NT2/D1 (cell line): ENCODE measurements at regions not wholly inside any gene's neighbourhood (a gene's known extent, or its start where the extent isn't known, plus 50 kb on each side); places are given as distances from the start of the nearest gene placed in this dataset.

ENCODE experiments used
- DNase-seq: peaks from one replicate; pipeline ENCODE4 v3.0.0-alpha.2; 2011; ENCODE audit warnings: low read depth, low spot score
- H3K27me3 ChIP-seq: 2 replicates; pipeline ENCODE4 v1.6.0; 2011; ENCODE audit warnings: mild to moderate bottlenecking; ENCODE audit not compliant: insufficient read length, insufficient read depth
- H3K36me3 ChIP-seq: 2 replicates; pipeline ENCODE4 v1.6.1; 2011; ENCODE audit warnings: mild to moderate bottlenecking, low read length, mixed read lengths; ENCODE audit not compliant: insufficient read depth, insufficient read length
- H3K4me1 ChIP-seq: 2 replicates; pipeline ENCODE4 v1.5.1; 2011; ENCODE audit not compliant: insufficient read depth, insufficient read length
- H3K4me3 ChIP-seq: 2 replicates; pipeline ENCODE4 v1.5.1; 2011; ENCODE audit warnings: low read depth; ENCODE audit not compliant: insufficient read length
- H3K9ac ChIP-seq: 2 replicates; pipeline ENCODE4 v1.6.0; 2011; ENCODE audit warnings: low read depth; ENCODE audit not compliant: insufficient read length
- H3K9me3 ChIP-seq: 2 replicates; pipeline ENCODE4 v1.5.1; 2011; ENCODE audit warnings: mild to moderate bottlenecking, low read length; ENCODE audit not compliant: insufficient read depth
- SUZ12 ChIP-seq: IDR thresholded peaks from 2 replicates; pipeline ENCODE4 v1.6.1; 2011; ENCODE audit not compliant: insufficient read length, insufficient read depth; ENCODE audit errors: extremely low read depth
- YY1 ChIP-seq: IDR thresholded peaks from 2 replicates; pipeline ENCODE4 v1.6.1; 2011; ENCODE audit not compliant: insufficient read length, insufficient read depth
- ZNF274 ChIP-seq: IDR thresholded peaks from 2 replicates; pipeline ENCODE4 v1.6.1; 2011; ENCODE audit warnings: mild to moderate bottlenecking, low read depth, low read length

- Histone ChIP-seq H3K36me3 (no peaks in the 10 kb centered on the region), H3K27me3 (no peaks in the 10 kb centered on the region), H3K9me3 (no peaks in the 10 kb centered on the region), H3K4me1 (no peaks in the 10 kb centered on the region), H3K4me3 (no peak overlapping the region), H3K9ac (no peak overlapping the region)
- DNase-seq: no peak
- TF ChIP-seq YY1 (no peak), ZNF274 (no peak), SUZ12 (no peak)
These were observed 824.7 kb upstream of the SLITRK5 start for GRCh38 chr13:86846501-86846900.

DNA sequence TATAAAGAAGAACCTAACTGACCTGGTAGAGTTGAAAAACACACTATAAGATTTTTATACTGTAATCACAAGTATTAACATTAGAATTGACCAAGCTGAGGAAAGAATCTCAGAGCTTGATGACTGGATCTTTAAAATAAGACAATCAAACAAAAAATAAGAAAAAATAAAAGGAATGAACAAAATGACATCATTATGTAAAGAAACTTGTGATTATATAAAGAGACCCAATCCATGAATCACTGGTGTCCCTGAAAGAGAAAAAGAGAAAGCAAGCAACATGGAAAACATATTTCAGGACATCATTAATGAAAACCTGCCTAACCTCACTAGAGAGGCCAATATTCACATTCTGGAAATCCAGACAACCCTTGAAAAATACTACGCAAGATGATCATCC, 822.5 kb upstream of the SLITRK5 start:
- TF ChIP-seq ZNF274 (no peak), YY1 (no peak), SUZ12 (no peak)
- Histone ChIP-seq H3K27me3 (no peaks in the 10 kb centered on the region), H3K9me3 (no peaks in the 10 kb centered on the region), H3K9ac (no peak overlapping the region), H3K4me3 (no peak overlapping the region), H3K36me3 (no peaks in the 10 kb centered on the region), H3K4me1 (no peaks in the 10 kb centered on the region)
- no peak for DNase-seq

- no peak for TF ChIP-seq ZNF274
- TF ChIP-seq YY1: no peak
- no peak for TF ChIP-seq SUZ12
- H3K4me3 ChIP-seq: no peak overlapping the region
- no peaks in the 10 kb centered on the region for H3K4me1 ChIP-seq
- no peaks in the 10 kb centered on the region for H3K27me3 ChIP-seq
- H3K9me3 ChIP-seq: no peaks in the 10 kb centered on the region
- no peak overlapping the region for H3K9ac ChIP-seq
- H3K36me3 ChIP-seq: no peaks in the 10 kb centered on the region
- DNase-seq: no peak
These were observed 814.2 kb upstream of the SLITRK5 start for GRCh38 chr13:86856991-86857390.

GRCh38 chr13:86858216-86858615, 813.0 kb upstream of the SLITRK5 start:
- peaks cover 7% of the 10 kb centered on the region; the same call in 1 of the 2 replicates for H3K9me3 ChIP-seq
- no peaks in the 10 kb centered on the region for H3K36me3 ChIP-seq
- H3K9ac ChIP-seq: no peak overlapping the region
- H3K4me3 ChIP-seq: no peak overlapping the region
- no peak for DNase-seq
- TF ChIP-seq ZNF274 (no peak), SUZ12 (no peak), YY1 (no peak)
- H3K27me3 ChIP-seq: no peaks in the 10 kb centered on the region
- no peaks in the 10 kb centered on the region for H3K4me1 ChIP-seq

DNA sequence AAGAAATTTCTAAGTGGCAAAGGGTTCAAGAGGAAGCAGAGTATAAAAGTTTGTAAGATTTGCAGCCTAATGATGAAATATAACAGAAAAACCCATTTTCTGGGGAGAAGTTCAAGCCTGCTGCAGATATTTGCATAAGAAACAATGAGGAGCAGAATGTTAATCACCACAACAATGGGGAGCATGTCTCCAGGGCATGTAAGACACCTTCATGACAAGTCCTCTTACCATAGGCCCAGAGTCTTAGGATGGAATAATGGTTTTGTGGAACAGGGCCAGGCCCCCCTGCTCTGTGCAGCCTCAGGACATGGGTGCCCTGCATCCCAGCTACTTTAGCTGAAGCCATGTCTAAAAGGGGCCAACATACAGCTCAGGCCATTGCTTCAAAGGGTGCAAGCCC, 809.0 kb upstream of the SLITRK5 start:
- peaks cover 7% of the 10 kb centered on the region; the same call in 1 of the 2 replicates for H3K9me3 ChIP-seq
- no peaks in the 10 kb centered on the region for H3K4me1 ChIP-seq
- H3K9ac ChIP-seq: no peak overlapping the region
- TF ChIP-seq SUZ12 (no peak), YY1 (no peak), ZNF274 (no peak)
- no peak overlapping the region for H3K4me3 ChIP-seq
- no peak for DNase-seq
- H3K36me3 ChIP-seq: no peaks in the 10 kb centered on the region
- no peaks in the 10 kb centered on the region for H3K27me3 ChIP-seq

GRCh38 chr13:86864376-86864775, 806.8 kb upstream of the SLITRK5 start:
- no peak overlapping the region for H3K9ac ChIP-seq
- no peaks in the 10 kb centered on the region for H3K36me3 ChIP-seq
- TF ChIP-seq SUZ12 (no peak), YY1 (no peak), ZNF274 (no peak)
- no peak for DNase-seq
- no peak overlapping the region for H3K4me3 ChIP-seq
- no peaks in the 10 kb centered on the region for H3K4me1 ChIP-seq
- H3K9me3 ChIP-seq: peaks cover 7% of the 10 kb centered on the region; the same call in 1 of the 2 replicates
- no peaks in the 10 kb centered on the region for H3K27me3 ChIP-seq

DNA sequence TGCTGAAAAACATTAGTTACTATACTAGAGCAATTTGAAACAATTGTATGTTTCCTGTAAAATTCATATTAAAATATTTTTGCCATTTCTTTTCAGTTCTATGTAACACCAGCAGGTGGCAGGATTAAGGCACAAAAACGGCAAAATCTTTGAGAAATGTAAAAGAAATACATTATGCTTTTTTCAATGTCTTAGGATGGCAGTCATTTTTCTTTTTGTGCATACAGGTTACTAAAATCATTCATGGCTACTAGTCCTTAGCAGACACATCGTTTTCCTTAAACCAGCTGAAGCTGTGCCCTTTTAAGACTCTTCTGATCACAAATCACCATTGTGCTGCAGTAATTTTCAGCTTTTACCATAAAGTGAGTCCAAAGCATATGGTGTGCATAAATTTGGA, 800.7 kb upstream of the SLITRK5 start:
- no peak for DNase-seq
- H3K36me3 ChIP-seq: no peaks in the 10 kb centered on the region
- no peak overlapping the region for H3K9ac ChIP-seq
- no peak overlapping the region for H3K4me3 ChIP-seq
- no peaks in the 10 kb centered on the region for H3K4me1 ChIP-seq
- no peaks in the 10 kb centered on the region for H3K9me3 ChIP-seq
- TF ChIP-seq SUZ12 (no peak), ZNF274 (no peak), YY1 (no peak)
- H3K27me3 ChIP-seq: peaks cover 8% of the 10 kb centered on the region

- TF ChIP-seq YY1: no peak
- no peak for TF ChIP-seq ZNF274
- TF ChIP-seq SUZ12: no peak
- Histone ChIP-seq H3K9me3 (peaks cover 2% of the 10 kb centered on the region; the same call in 1 of the 2 replicates), H3K4me1 (no peaks in the 10 kb centered on the region)
These were observed 793.7 kb upstream of the SLITRK5 start for GRCh38 chr13:86877441-86877840.

More at GRCh38 chr13:86877441-86877840, 793.7 kb upstream of the SLITRK5 start:
- Histone ChIP-seq H3K9ac (no peak overlapping the region), H3K36me3 (no peaks in the 10 kb centered on the region), H3K27me3 (peaks cover 57% of the 10 kb centered on the region), H3K4me3 (no peak overlapping the region)
- no peak for DNase-seq
